Gastroesophageal sphincter (tissue), 3 donors: ENCODE measurements at regions not wholly inside any gene's neighbourhood (a gene's known extent, or its start where the extent isn't known, plus 50 kb on each side); places are given as distances from the start of the nearest gene placed in this dataset.

ENCODE experiments used
- EP300 ChIP-seq: sonication (generic); formaldehyde crosslinking; IDR thresholded peaks from one replicate; pipeline ENCODE4 v1.6.1; 2017; ENCODE audit warnings: antibody characterized with exemption, mild to moderate bottlenecking
- POLR2AphosphoS5 ChIP-seq: sonication (generic); formaldehyde crosslinking; IDR thresholded peaks from one replicate; pipeline ENCODE4 v1.6.1; 2017; ENCODE audit warnings: antibody characterized with exemption
- TF ChIP-seq, protein P1 (sequence below), 4 experiments: fragments of 200-600 bp in 2 of 4; fragments of 450-650 bp in 2 of 4; sonication (generic) in 1 of 4; IDR thresholded peaks; one replicate each; pipeline ENCODE4 v1.5.1; 2017 to 2019; ENCODE audit warnings: antibody characterized with exemption in 4 of 4, mild to moderate bottlenecking in 2 of 4, moderate library complexity in 2 of 4

DNA sequence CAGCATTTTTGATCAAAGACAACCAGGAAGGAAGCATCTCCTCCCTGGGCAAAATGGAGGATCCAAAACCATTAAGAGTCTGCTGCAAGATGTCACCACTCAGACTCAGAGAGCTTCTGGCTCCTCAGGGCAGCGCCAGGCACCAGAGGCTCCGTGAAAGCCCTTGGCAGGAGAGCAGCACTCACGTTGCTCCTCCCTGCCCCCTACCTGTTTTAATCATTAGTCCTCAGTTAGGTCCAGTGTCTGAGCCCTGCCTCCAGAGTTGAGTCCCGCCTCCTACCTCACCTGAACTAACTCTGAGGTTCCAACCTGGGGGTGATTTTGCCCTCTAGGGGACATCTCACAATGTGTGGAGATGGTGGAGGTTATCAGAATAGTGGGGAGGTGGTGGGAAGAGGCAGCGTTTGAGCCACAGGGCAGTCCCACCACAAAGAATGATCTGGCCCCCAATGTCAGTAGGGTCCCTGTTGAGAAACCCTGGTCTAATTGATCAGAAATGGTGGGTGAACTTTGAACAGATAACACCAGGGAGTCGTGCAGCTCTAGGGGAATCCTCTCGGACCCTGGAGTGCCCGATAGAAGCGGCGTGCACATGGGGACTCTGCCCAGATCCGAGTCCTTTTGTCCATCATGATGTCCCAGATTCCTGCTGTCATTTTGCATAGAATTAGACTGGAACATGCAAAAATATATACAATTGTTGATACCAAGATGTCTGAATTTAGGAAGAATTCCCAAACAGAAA, 156.7 kb upstream of the DIO3 start:
- TF ChIP-seq, protein P1, sequence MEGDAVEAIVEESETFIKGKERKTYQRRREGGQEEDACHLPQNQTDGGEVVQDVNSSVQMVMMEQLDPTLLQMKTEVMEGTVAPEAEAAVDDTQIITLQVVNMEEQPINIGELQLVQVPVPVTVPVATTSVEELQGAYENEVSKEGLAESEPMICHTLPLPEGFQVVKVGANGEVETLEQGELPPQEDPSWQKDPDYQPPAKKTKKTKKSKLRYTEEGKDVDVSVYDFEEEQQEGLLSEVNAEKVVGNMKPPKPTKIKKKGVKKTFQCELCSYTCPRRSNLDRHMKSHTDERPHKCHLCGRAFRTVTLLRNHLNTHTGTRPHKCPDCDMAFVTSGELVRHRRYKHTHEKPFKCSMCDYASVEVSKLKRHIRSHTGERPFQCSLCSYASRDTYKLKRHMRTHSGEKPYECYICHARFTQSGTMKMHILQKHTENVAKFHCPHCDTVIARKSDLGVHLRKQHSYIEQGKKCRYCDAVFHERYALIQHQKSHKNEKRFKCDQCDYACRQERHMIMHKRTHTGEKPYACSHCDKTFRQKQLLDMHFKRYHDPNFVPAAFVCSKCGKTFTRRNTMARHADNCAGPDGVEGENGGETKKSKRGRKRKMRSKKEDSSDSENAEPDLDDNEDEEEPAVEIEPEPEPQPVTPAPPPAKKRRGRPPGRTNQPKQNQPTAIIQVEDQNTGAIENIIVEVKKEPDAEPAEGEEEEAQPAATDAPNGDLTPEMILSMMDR (IDR thresholded peaks at IDR 0.05): no peak
- TF ChIP-seq POLR2AphosphoS5: no peak
- TF ChIP-seq EP300: no peak
